Osteocyte (in vitro differentiated cells): ENCODE measurements at regions not wholly inside any gene's neighbourhood (a gene's known extent, or its start where the extent isn't known, plus 50 kb on each side); places are given as distances from the start of the nearest gene placed in this dataset.

Experiments
- DNase-seq: peaks from one replicate; pipeline ENCODE4 v3.0.0; 2021; ENCODE audit warnings: mixed read lengths; ENCODE audit not compliant: unreplicated experiment; ENCODE audit errors: extremely low spot score
- H3K27ac Mint-ChIP-seq: one replicate; pipeline ENCODE4 v1.8.0; 2021; ENCODE audit warnings: mild to moderate bottlenecking, mixed read lengths; ENCODE audit not compliant: unreplicated experiment
- H3K27me3 Mint-ChIP-seq: one replicate; pipeline ENCODE4 v1.8.0; 2021; ENCODE audit warnings: mixed read lengths; ENCODE audit not compliant: unreplicated experiment
- H3K36me3 Mint-ChIP-seq: one replicate; pipeline ENCODE4 v1.8.0; 2021; ENCODE audit warnings: mixed read lengths; ENCODE audit not compliant: unreplicated experiment
- H3K4me1 Mint-ChIP-seq: one replicate; pipeline ENCODE4 v1.8.0; 2021; ENCODE audit warnings: mixed read lengths; ENCODE audit not compliant: unreplicated experiment
- H3K4me3 Mint-ChIP-seq: one replicate; pipeline ENCODE4 v1.8.0; 2021; ENCODE audit warnings: mild to moderate bottlenecking, moderate library complexity, mixed read lengths; ENCODE audit not compliant: unreplicated experiment
- H3K9me3 Mint-ChIP-seq: one replicate; pipeline ENCODE4 v1.8.0; 2021; ENCODE audit warnings: mixed read lengths; ENCODE audit not compliant: unreplicated experiment
- CTCF ChIP-seq: fragments of 200-600 bp; sonication (generic); IDR thresholded peaks from 2 replicates; pipeline ENCODE4 v1.5.0; 2021; ENCODE audit warnings: antibody characterized with exemption, mild to moderate bottlenecking, moderate library complexity

GRCh38 chr2:200052627-200053026 lies 97.2 kb downstream of the MAIP1 start:
- no peak for TF ChIP-seq CTCF
- H3K27me3 Mint-ChIP-seq, result no peaks in the 10 kb centered on the region
- DNase-seq, result no peak
- peaks cover 16% of the 10 kb centered on the region for H3K9me3 Mint-ChIP-seq
- H3K4me1 Mint-ChIP-seq, result peaks cover 17% of the 10 kb centered on the region
- H3K4me3 Mint-ChIP-seq, result no peak overlapping the region
- peaks cover 10% of the 10 kb centered on the region for H3K36me3 Mint-ChIP-seq
- H3K27ac Mint-ChIP-seq, result no peak overlapping the region

GRCh38 chr2:200054681-200055468 lies 99.5 kb downstream of the MAIP1 start:
- no peak for DNase-seq
- Mint-ChIP-seq H3K36me3 (peaks cover 16% of the 10 kb centered on the region), H3K9me3 (peaks cover 35% of the 10 kb centered on the region), H3K27ac (no peak overlapping the region), H3K27me3 (no peaks in the 10 kb centered on the region), H3K4me1 (peaks cover 17% of the 10 kb centered on the region), H3K4me3 (no peak overlapping the region)
- TF ChIP-seq CTCF, result peak; percentile 23

- Mint-ChIP-seq H3K27ac (no peak overlapping the region), H3K4me3 (no peak overlapping the region), H3K9me3 (peaks cover 35% of the 10 kb centered on the region), H3K4me1 (peaks cover 6% of the 10 kb centered on the region), H3K36me3 (peaks cover 16% of the 10 kb centered on the region), H3K27me3 (no peaks in the 10 kb centered on the region)
- no peak for TF ChIP-seq CTCF
- DNase-seq, result no peak
Measured at GRCh38 chr2:200056105-200056504, 100.7 kb downstream of the MAIP1 start.

GRCh38 chr2:200063155-200063554 lies 107.8 kb downstream of the MAIP1 start:
- no peak for TF ChIP-seq CTCF
- H3K9me3 Mint-ChIP-seq, result peaks cover 21% of the 10 kb centered on the region
- peaks cover 4% of the 10 kb centered on the region for H3K36me3 Mint-ChIP-seq

GRCh38 chr2:200064879-200065278 lies 109.5 kb downstream of the MAIP1 start:
- peaks cover 13% of the 10 kb centered on the region for H3K4me1 Mint-ChIP-seq
- no peak for DNase-seq
- H3K4me3 Mint-ChIP-seq, result no peak overlapping the region
- no peaks in the 10 kb centered on the region for H3K27me3 Mint-ChIP-seq
- TF ChIP-seq CTCF, result no peak
- no peaks in the 10 kb centered on the region for H3K36me3 Mint-ChIP-seq
- peaks cover 11% of the 10 kb centered on the region for H3K9me3 Mint-ChIP-seq
- H3K27ac Mint-ChIP-seq, result no peak overlapping the region

More at GRCh38 chr2:200063155-200063554, 107.8 kb downstream of the MAIP1 start:
- DNase-seq, result no peak
- no peak overlapping the region for H3K27ac Mint-ChIP-seq
- no peaks in the 10 kb centered on the region for H3K27me3 Mint-ChIP-seq
- H3K4me1 Mint-ChIP-seq, result peaks cover 13% of the 10 kb centered on the region
- H3K4me3 Mint-ChIP-seq, result no peak overlapping the region
